ENCODE measurements at regions not wholly inside any gene's neighbourhood (a gene's known extent, or its start where the extent isn't known, plus 50 kb on each side); places are given as distances from the start of the nearest gene placed in this dataset.
A peak's percentile ranks its signal among the peaks of the same experiment; 100 is the strongest.

DNA sequence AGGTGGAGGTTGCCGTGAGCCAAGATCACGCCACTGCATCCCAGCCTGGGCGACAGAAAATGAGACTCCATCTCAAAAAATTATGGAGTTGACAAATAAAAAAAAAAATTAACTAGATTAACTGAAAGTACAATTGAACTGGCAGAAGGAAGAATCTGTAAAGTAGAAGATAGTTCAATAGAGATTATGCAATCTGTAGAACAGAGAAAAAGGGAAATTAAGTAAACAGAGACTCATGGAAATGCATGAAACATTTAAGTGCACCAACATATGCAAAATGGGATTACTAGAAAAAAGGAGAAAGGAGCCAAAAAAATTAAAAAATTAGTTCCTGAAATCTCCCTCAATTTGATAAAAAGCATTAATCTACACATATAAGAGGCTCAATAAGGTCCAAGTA, 188.8 kb upstream of the KHDRBS2 start:
- no peak for DNase-seq (ENCODE audit: low spot score)

GRCh38 chr6:62466607-62467006, 180.6 kb upstream of the KHDRBS2 start:
- DNase-seq (ENCODE audit: low spot score) = no peak

DNA sequence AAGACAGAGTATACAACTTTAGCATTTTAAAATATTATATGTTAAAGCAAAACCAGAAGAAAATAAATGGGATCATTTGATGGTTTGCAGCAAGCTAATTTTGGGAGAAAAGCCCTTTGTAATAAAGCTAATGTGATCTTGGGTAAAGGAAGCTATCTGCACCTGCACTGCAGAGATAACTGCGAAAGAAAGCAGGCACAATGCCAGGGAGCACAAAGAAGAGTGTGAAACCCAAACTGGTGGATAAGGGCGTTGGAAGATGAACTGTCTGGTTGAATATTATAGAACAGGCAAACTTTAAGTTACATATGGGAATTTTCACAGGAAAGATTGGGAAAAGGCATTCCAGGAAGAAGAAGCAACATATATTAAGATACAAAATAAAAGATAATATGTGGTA, 179.2 kb upstream of the KHDRBS2 start:
- no peak for DNase-seq (ENCODE audit: low spot score)

DNA sequence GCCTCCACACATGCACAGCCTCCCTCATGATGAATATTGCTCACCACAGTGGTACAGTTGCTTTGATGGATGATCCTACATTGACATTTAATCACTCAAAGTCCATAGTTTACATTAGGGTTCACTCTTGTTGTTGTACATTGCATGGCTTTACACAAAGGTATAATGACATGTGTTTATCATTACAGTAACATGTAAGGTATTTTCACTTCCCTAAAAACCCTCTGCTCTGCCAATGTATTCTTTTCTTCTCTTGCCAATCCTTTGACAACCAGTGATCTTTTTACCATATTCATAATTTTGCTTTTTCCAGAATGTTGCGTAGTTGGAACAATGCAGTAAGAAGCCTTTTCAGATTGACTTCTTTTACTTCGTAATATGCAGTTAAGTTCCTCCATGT, 166.6 kb upstream of the KHDRBS2 start:
- DNase-seq (ENCODE audit: low spot score) = no peak

GRCh38 chr6:62446647-62447316, 160.8 kb upstream of the KHDRBS2 start:
- DNase-seq (ENCODE audit: low spot score) = no peak

DNA sequence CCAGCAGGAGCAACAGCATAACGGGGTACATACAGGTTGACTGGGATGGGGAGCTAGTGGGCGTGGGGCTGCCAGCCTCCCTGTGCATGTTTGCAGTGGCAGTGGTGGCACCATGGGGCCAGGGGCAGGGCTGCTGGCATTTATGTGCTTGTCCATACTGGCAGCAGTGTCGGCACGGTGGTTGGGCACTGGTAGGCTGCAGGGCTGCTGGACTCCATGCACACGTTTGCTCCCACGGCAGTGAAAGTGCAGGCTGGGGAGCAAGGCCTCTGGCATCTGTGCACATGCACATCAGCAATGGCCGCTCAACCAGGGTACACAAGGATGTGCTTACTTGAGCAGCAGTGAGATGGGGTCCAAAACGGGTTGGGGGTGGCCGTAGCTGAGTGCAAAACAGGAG, 159.5 kb upstream of the KHDRBS2 start:
- no peak for DNase-seq (ENCODE audit: low spot score)

GRCh38 chr6:62441182-62441581, 155.2 kb upstream of the KHDRBS2 start:
- no peak for DNase-seq (ENCODE audit: low spot score)

GRCh38 chr6:62429781-62430180, 143.8 kb upstream of the KHDRBS2 start:
- no peak for DNase-seq (ENCODE audit: low spot score)

GRCh38 chr6:62400521-62401259, 114.7 kb upstream of the KHDRBS2 start:
- no peak for DNase-seq (ENCODE audit: low spot score)

GRCh38 chr6:62393608-62394007, 107.6 kb upstream of the KHDRBS2 start:
- DNase-seq (ENCODE audit: low spot score) = no peak

DNA sequence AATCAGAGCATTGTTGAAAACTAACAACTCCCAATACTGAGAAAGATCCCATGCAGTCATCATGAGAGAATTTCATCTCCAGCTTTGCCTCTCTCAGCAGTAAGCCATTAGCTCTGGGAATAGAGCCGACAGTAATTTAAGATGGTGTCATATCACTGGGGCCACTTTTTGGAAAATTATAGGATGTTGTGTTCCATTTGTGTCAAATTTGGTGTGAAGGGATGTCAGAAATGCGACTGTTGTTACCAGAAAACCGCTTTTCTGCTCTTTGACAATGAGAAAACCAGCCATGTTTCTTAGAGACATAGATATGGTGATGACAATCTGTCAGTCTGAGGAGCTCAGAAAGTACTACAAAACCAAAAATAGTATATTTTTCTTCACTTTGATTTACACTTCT, 106.3 kb upstream of the KHDRBS2 start:
- DNase-seq (ENCODE audit: low spot score) = no peak

DNA sequence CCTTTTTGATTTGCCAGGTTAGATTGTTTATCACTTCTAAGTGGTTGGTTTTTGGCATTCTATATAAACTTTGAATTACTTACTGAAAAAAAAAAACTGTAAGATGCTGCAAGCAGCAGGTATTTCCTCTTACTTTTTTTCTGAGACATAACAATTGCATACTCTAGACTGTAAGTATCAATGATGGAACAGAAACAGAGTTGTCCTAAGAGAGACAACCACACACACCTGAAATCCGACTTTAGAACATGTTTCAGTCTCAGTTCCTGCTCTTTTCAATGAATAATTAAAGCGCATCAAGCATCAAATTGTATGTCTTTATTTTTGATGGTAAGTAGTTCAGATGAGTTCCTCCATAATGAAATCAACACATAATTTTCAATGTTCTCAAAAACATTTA, 105.3 kb upstream of the KHDRBS2 start:
- no peak for DNase-seq (ENCODE audit: low spot score)

DNA sequence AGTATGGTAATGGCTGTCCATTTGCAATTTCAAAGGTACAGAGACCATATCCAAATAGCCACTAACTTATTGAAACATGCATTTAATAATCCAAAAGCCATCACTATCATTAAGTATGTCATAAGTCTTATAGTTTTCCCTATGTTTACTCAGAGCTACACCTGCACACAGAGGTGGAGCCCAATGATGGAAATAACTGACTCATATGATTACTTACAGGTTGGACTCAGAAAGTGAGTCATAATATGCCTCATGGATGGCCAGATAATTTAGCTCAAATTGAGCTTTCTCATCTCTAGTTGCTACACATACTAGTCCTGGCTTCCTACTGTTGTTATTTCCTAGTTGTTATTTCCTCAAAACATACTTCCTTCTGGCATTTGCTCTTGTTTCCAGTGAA, 104.4 kb upstream of the KHDRBS2 start:
- peak; percentile 62 for DNase-seq (ENCODE audit: low spot score)

GRCh38 chr6:62371453-62372210, 85.6 kb upstream of the KHDRBS2 start:
- no peak for DNase-seq (ENCODE audit: low spot score)

DNA sequence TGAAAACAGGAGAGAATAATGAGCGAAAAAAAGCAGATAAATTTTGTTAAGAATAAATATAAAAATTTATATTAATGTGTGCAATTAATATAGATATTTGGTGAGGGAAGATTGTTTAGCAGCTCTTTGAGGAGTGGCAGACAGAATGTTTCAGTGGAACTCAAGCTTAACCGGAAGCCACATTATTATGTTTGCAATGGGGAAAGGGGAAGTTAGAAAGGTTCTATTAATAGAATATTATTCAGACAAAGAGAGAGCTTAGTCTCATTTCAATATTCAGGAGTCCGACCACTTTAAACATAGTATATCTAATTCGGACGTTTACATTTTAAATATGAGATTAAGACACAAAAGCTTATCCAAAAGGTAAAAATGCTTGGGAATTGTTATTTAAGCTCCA, 81.6 kb upstream of the KHDRBS2 start:
- DNase-seq (ENCODE audit: low spot score) = no peak

GRCh38 chr6:62362097-62362496, 76.1 kb upstream of the KHDRBS2 start:
- no peak for DNase-seq (ENCODE audit: low spot score)

DNA sequence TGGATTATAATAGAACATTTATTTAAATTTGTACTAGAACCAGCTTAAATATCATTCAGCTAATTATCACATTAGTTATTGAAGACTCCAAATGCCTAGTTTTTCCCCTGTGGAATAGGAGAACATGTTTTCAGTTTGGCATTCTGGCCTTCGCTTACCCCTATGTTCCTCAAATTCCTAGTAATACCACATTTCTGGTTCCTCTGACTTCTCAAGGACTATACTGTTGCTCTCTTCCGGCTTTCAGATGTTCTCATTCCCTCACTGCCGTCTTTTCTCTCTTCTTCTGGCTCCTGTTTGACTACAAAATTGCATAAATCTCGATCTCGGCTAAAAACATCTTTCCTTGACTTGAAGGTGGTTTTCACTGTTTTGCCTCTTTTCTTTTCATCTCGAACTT, 71.8 kb upstream of the KHDRBS2 start:
- DNase-seq (ENCODE audit: low spot score) = no peak

DNA sequence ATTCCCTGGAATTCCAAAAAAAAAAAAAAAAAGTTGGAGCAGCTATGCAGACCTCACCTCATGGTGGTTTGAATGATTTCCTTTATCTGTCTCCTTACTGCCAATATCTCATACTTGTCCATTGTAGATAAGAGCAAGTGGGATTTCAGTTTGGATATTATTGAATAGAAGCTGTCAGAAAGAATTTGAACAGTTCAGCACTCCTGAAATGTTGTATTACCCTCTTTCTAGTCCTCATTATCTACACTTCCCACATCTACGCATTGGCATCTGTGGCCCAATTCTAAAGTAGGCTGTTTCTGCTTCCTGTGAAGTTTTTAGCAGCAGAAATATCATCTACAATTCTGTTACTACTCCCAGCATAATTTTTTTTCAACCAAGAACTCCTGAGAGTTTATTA, 68.2 kb upstream of the KHDRBS2 start:
- no peak for DNase-seq (ENCODE audit: low spot score)

- no peak for DNase-seq (ENCODE audit: low spot score)
These were observed 60.1 kb upstream of the KHDRBS2 start for GRCh38 chr6:62345962-62346689.

DNA sequence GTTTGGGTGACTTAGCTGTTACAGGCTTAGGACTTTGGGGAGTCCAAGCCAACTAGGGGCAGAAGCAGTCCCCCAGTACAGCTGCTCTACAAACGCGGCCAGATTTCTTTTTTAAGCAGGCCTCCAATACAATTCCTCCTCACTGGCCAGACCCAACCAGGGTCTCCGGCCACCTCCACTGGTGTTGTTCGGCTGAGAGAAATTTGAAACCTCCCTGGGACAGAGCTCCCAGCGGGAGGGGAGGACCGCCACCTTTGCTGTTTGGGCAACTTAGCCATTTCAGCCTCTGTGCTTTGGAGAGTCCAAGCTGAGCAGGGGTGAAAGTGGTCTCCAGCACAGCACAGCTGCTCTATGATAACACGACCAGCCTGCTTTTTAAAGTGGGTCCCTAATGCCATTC, 59.4 kb upstream of the KHDRBS2 start:
- no peak for DNase-seq (ENCODE audit: low spot score)

- DNase-seq (ENCODE audit: low spot score) = no peak
These were observed 58.8 kb upstream of the KHDRBS2 start for GRCh38 chr6:62344850-62345249.

GRCh38 chr6:62338477-62338876, 52.5 kb upstream of the KHDRBS2 start:
- no peak for DNase-seq (ENCODE audit: low spot score)
